ENCODE measurements at regions not wholly inside any gene's neighbourhood (a gene's known extent, or its start where the extent isn't known, plus 50 kb on each side); places are given as distances from the start of the nearest gene placed in this dataset.

DNA sequence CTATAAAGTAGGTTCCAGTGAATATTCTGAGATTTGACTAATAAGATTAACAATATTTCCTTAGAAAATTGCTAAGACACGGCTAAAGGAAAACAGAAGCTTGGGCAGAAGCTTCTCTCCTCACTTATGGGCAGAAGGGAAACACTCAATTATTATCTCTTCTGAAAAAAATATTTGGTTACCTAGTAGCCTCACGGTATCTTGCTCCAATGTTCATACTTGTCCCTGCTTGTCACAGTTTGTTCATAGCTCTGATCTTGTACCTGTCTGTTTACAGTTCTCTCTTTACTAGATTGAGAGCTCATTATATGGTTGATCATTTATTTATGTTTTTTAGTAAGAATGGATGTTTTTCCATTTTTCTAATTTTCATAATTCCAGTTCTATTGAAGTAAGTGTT, 458.0 kb upstream of the ATP2B1 start:
- WGBS = 73% methylated on average over 2 of the region's 2 CpGs
- no peaks in the 10 kb centered on the region for H3K27me3 ChIP-seq (ENCODE audit: control insufficient read depth in 4 of 4, insufficient read depth in 4 of 4, low read length in 3 of 4)
- no peak for DNase-seq (ENCODE audit: low spot score)
- no peaks in the 10 kb centered on the region for H3K36me3 ChIP-seq (ENCODE audit: control insufficient read depth in 4 of 4, insufficient read depth in 3 of 4, low read depth in 1 of 4, low read length in 3 of 4)
- no peaks in the 10 kb centered on the region for H3K4me1 ChIP-seq (ENCODE audit: control insufficient read depth in 4 of 4, insufficient read depth in 4 of 4, low read length in 3 of 4)
- no peak overlapping the region for H3K9ac ChIP-seq (ENCODE audit: low read depth in 1 of 2, low read length in 2 of 2)
- H3K9me3 ChIP-seq (ENCODE audit: control insufficient read depth in 4 of 4, low read length in 3 of 4) = no peaks in the 10 kb centered on the region
- no peak overlapping the region for H3K27ac ChIP-seq (ENCODE audit: low read depth in 1 of 2, low read length in 2 of 2)
- H3K4me3 ChIP-seq (ENCODE audit: low read depth in 1 of 3, low read length in 3 of 3) = no peak overlapping the region
- TF ChIP-seq RXRA (IDR thresholded peaks at IDR 0.05) (no peak), RAD21 (IDR thresholded peaks at IDR 0.05) (no peak)
- TF ChIP-seq, protein P1, sequence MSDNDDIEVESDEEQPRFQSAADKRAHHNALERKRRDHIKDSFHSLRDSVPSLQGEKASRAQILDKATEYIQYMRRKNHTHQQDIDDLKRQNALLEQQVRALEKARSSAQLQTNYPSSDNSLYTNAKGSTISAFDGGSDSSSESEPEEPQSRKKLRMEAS (IDR thresholded peaks at IDR 0.05) = no peak

DNA sequence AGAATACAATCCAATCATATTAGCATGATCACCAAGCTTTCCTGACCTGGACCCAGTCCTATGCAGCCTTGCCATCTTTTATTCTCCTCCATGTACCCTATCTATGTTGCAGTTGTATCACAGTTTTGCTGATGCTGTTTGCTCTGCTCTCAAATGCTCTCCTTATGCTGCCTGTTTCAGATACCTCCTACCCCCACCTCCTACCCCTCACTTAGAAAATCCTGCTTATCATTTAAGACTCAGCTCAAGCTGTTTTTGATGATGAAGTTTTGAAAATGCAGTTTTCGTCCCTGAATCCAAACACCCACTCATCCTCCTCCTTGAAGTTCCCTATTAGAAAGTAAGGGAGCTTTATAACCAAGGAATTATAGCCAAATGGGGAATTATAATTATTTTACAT, 457.4 kb upstream of the ATP2B1 start:
- H3K9me3 ChIP-seq (ENCODE audit: control insufficient read depth in 4 of 4, low read length in 3 of 4) = no peaks in the 10 kb centered on the region
- no peak for TF ChIP-seq GABPA (IDR thresholded peaks at IDR 0.05 in 1 of 2, conservative IDR thresholded peaks at IDR 0.05 in 1 of 2)
- TF ChIP-seq JUND (IDR thresholded peaks at IDR 0.05) = no peak
- no peak for TF ChIP-seq HNF4G (IDR thresholded peaks at IDR 0.05)
- no peak for TF ChIP-seq FOXA1 (IDR thresholded peaks at IDR 0.05)
- TF ChIP-seq TAF1 (conservative IDR thresholded peaks at IDR 0.05) = no peak
- no peaks in the 10 kb centered on the region for H3K27me3 ChIP-seq (ENCODE audit: control insufficient read depth in 4 of 4, insufficient read depth in 4 of 4, low read length in 3 of 4)
- no peak overlapping the region for H3K27ac ChIP-seq (ENCODE audit: low read depth in 1 of 2, low read length in 2 of 2)
- H3K4me3 ChIP-seq (ENCODE audit: low read depth in 1 of 3, low read length in 3 of 3) = no peak overlapping the region
- no peak for DNase-seq (ENCODE audit: low spot score)
- WGBS = 84% methylated on average over 1 of the region's 1 CpG
- H3K9ac ChIP-seq (ENCODE audit: low read depth in 1 of 2, low read length in 2 of 2) = no peak overlapping the region
- no peaks in the 10 kb centered on the region for H3K4me1 ChIP-seq (ENCODE audit: control insufficient read depth in 4 of 4, insufficient read depth in 4 of 4, low read length in 3 of 4)
- no peaks in the 10 kb centered on the region for H3K36me3 ChIP-seq (ENCODE audit: control insufficient read depth in 4 of 4, insufficient read depth in 3 of 4, low read depth in 1 of 4, low read length in 3 of 4)

DNA sequence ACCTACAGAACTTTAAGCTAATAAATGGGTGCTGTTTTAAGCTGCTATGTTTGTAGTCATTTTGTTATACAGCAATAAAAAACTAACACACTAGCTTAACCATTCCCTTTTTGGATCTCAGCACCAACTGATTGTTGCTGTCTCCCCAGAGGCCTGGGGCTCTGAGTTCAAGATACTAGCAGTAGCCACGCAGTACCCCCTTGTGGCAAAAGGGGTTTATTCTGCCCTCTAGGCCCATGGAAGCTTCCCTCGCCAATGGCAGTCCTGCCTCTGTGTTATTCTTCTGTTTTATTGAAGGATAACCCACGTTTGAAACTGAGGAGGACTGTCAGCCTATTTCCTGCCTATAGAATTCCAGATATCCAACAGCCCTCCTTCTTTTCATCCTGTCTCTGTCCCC, 455.3 kb upstream of the ATP2B1 start:
- H3K9me3 ChIP-seq (ENCODE audit: control insufficient read depth in 4 of 4, low read length in 3 of 4) = no peaks in the 10 kb centered on the region
- H3K27me3 ChIP-seq (ENCODE audit: control insufficient read depth in 4 of 4, insufficient read depth in 4 of 4, low read length in 3 of 4) = no peaks in the 10 kb centered on the region
- TF ChIP-seq, protein P2, sequence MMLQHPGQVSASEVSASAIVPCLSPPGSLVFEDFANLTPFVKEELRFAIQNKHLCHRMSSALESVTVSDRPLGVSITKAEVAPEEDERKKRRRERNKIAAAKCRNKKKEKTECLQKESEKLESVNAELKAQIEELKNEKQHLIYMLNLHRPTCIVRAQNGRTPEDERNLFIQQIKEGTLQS (IDR thresholded peaks at IDR 0.05) = no peak
- TF ChIP-seq HNF4A (conservative IDR thresholded peaks at IDR 0.05) = no peak
- TF ChIP-seq FOXA1 (IDR thresholded peaks at IDR 0.05) = no peak
- TF ChIP-seq NR2F2 (IDR thresholded peaks at IDR 0.05) = no peak
- TF ChIP-seq, protein P3, sequence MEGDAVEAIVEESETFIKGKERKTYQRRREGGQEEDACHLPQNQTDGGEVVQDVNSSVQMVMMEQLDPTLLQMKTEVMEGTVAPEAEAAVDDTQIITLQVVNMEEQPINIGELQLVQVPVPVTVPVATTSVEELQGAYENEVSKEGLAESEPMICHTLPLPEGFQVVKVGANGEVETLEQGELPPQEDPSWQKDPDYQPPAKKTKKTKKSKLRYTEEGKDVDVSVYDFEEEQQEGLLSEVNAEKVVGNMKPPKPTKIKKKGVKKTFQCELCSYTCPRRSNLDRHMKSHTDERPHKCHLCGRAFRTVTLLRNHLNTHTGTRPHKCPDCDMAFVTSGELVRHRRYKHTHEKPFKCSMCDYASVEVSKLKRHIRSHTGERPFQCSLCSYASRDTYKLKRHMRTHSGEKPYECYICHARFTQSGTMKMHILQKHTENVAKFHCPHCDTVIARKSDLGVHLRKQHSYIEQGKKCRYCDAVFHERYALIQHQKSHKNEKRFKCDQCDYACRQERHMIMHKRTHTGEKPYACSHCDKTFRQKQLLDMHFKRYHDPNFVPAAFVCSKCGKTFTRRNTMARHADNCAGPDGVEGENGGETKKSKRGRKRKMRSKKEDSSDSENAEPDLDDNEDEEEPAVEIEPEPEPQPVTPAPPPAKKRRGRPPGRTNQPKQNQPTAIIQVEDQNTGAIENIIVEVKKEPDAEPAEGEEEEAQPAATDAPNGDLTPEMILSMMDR (IDR thresholded peaks at IDR 0.05; ENCODE audit: low read depth, low read length, missing input control) = no peak
- no peak for TF ChIP-seq TAF1 (conservative IDR thresholded peaks at IDR 0.05)
- no peak for TF ChIP-seq YY1 (IDR thresholded peaks at IDR 0.05)
- no peak for TF ChIP-seq SP1 (IDR thresholded peaks at IDR 0.05)
- TF ChIP-seq JUND (IDR thresholded peaks at IDR 0.05) = no peak
- no peak for TF ChIP-seq EGR1 (IDR thresholded peaks at IDR 0.05; ENCODE audit: low read depth in 2 of 2)
- TF ChIP-seq, protein P1 (IDR thresholded peaks at IDR 0.05) = no peak
- no peak for TF ChIP-seq FOXA2 (IDR thresholded peaks at IDR 0.05)
- TF ChIP-seq GABPA (IDR thresholded peaks at IDR 0.05 in 1 of 2, conservative IDR thresholded peaks at IDR 0.05 in 1 of 2) = no peak
- TF ChIP-seq, protein P4, sequence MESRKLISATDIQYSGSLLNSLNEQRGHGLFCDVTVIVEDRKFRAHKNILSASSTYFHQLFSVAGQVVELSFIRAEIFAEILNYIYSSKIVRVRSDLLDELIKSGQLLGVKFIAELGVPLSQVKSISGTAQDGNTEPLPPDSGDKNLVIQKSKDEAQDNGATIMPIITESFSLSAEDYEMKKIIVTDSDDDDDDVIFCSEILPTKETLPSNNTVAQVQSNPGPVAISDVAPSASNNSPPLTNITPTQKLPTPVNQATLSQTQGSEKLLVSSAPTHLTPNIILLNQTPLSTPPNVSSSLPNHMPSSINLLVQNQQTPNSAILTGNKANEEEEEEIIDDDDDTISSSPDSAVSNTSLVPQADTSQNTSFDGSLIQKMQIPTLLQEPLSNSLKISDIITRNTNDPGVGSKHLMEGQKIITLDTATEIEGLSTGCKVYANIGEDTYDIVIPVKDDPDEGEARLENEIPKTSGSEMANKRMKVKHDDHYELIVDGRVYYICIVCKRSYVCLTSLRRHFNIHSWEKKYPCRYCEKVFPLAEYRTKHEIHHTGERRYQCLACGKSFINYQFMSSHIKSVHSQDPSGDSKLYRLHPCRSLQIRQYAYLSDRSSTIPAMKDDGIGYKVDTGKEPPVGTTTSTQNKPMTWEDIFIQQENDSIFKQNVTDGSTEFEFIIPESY (IDR thresholded peaks at IDR 0.05) = no peak
- no peak for TF ChIP-seq HNF4G (IDR thresholded peaks at IDR 0.05)
- TF ChIP-seq, protein P5, sequence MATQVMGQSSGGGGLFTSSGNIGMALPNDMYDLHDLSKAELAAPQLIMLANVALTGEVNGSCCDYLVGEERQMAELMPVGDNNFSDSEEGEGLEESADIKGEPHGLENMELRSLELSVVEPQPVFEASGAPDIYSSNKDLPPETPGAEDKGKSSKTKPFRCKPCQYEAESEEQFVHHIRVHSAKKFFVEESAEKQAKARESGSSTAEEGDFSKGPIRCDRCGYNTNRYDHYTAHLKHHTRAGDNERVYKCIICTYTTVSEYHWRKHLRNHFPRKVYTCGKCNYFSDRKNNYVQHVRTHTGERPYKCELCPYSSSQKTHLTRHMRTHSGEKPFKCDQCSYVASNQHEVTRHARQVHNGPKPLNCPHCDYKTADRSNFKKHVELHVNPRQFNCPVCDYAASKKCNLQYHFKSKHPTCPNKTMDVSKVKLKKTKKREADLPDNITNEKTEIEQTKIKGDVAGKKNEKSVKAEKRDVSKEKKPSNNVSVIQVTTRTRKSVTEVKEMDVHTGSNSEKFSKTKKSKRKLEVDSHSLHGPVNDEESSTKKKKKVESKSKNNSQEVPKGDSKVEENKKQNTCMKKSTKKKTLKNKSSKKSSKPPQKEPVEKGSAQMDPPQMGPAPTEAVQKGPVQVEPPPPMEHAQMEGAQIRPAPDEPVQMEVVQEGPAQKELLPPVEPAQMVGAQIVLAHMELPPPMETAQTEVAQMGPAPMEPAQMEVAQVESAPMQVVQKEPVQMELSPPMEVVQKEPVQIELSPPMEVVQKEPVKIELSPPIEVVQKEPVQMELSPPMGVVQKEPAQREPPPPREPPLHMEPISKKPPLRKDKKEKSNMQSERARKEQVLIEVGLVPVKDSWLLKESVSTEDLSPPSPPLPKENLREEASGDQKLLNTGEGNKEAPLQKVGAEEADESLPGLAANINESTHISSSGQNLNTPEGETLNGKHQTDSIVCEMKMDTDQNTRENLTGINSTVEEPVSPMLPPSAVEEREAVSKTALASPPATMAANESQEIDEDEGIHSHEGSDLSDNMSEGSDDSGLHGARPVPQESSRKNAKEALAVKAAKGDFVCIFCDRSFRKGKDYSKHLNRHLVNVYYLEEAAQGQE (IDR thresholded peaks at IDR 0.05) = no peak
- 58% methylated on average over 3 of the region's 3 CpGs for WGBS
- H3K4me1 ChIP-seq (ENCODE audit: control insufficient read depth in 4 of 4, insufficient read depth in 4 of 4, low read length in 3 of 4) = no peaks in the 10 kb centered on the region
- H3K36me3 ChIP-seq (ENCODE audit: control insufficient read depth in 4 of 4, insufficient read depth in 3 of 4, low read depth in 1 of 4, low read length in 3 of 4) = no peaks in the 10 kb centered on the region
- no peak overlapping the region for H3K9ac ChIP-seq (ENCODE audit: low read depth in 1 of 2, low read length in 2 of 2)
- no peak for DNase-seq (ENCODE audit: low spot score)
- H3K27ac ChIP-seq (ENCODE audit: low read depth in 1 of 2, low read length in 2 of 2) = no peak overlapping the region
- no peak overlapping the region for H3K4me3 ChIP-seq (ENCODE audit: low read depth in 1 of 3, low read length in 3 of 3)
